LNCAP (cell line): ENCODE measurements at regions not wholly inside any gene's neighbourhood (a gene's known extent, or its start where the extent isn't known, plus 50 kb on each side); places are given as distances from the start of the nearest gene placed in this dataset.

Source experiments
- TF ChIP-seq, protein P1 (sequence below): fragments of 450-650 bp; IDR thresholded peaks from 2 replicates; pipeline ENCODE4 v1.5.1; 2017; ENCODE audit warnings: mild to moderate bottlenecking

- TF ChIP-seq, protein P1, sequence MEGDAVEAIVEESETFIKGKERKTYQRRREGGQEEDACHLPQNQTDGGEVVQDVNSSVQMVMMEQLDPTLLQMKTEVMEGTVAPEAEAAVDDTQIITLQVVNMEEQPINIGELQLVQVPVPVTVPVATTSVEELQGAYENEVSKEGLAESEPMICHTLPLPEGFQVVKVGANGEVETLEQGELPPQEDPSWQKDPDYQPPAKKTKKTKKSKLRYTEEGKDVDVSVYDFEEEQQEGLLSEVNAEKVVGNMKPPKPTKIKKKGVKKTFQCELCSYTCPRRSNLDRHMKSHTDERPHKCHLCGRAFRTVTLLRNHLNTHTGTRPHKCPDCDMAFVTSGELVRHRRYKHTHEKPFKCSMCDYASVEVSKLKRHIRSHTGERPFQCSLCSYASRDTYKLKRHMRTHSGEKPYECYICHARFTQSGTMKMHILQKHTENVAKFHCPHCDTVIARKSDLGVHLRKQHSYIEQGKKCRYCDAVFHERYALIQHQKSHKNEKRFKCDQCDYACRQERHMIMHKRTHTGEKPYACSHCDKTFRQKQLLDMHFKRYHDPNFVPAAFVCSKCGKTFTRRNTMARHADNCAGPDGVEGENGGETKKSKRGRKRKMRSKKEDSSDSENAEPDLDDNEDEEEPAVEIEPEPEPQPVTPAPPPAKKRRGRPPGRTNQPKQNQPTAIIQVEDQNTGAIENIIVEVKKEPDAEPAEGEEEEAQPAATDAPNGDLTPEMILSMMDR: no peak
Measured at GRCh38 chr2:60047347-60047746, 506.1 kb downstream of the BCL11A start.

- TF ChIP-seq, protein P1: no peak
Measured at GRCh38 chr2:60046529-60046928, 506.9 kb downstream of the BCL11A start.

- TF ChIP-seq, protein P1: no peak
Measured at GRCh38 chr2:60045456-60045855, 508.0 kb downstream of the BCL11A start.

- TF ChIP-seq, protein P1: no peak
Measured at GRCh38 chr2:60044484-60044883, 509.0 kb downstream of the BCL11A start.

GRCh38 chr2:60042023-60042422 is 511.4 kb downstream of the BCL11A start:
- TF ChIP-seq, protein P1: no peak

DNA sequence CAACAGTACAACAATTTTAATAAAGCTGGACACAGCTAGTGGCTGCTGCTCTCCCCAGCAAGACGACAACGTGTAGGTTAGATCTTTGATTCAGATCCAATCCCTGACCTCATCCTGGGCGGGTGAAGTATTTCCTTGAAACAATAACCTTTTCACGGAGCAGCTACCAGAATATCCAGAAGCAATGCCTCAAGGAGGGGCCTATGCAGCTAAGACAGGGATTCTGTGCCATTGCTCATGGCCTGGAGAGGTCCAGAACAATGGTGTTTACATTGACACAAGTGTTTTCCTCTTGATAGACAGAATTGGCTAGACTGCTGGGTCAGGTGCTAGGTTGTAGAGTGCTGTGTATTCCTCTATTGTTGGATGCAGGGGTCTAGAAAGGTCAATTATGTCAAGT is 520.1 kb downstream of the BCL11A start:
- TF ChIP-seq, protein P1: no peak

GRCh38 chr2:60029566-60029883 is 523.9 kb downstream of the BCL11A start:
- TF ChIP-seq, protein P1: no peak

DNA sequence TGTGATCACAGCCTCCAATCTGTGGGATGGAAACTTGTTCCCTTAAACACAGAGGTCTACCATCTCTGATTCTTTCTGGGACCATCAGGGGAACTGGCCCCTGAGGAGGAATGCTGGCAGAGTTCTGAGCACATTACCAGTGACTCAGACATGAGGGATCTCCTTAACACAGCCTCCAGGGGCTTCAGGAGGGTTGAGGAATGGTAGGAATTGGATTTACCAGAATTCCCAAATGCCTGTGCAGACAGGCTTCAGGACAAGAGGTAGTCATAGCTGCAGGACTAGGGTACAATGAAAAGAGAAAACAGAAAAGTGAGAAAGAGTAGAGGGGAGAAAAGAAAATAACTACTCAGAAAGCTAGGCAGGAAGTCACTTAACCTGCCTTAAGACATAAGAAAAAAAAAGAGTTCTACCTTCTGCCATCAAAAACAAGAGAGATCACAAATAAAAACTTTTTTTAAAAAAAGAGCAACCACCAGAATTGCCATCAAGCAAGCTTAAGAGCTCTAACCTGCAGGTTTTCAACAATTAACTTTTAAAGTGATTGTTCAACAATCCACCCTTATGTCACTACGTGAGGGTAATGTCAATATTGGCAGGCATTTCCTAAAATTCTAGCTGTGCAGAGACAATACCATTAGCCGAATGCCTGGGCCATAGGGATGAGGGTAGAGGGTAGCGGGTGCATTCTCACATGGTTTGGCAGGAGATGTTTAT is 524.4 kb downstream of the BCL11A start:
- TF ChIP-seq, protein P1: no peak
